ACHN (cell line): ENCODE measurements at regions not wholly inside any gene's neighbourhood (a gene's known extent, or its start where the extent isn't known, plus 50 kb on each side); places are given as distances from the start of the nearest gene placed in this dataset.

Experiments used
- DNase-seq: peaks from one replicate; pipeline ENCODE4 v3.0.0-alpha.2; 2015
- in situ Hi-C: cut with HindIII; loops from 2 replicates; pipeline ENCODE4 v1.10.0; 2017; ENCODE audit warnings: low sequenced_read_pairs, low pct_ligation_motif_present, low pct_unique_long_range_greater_than_20kb

DNA sequence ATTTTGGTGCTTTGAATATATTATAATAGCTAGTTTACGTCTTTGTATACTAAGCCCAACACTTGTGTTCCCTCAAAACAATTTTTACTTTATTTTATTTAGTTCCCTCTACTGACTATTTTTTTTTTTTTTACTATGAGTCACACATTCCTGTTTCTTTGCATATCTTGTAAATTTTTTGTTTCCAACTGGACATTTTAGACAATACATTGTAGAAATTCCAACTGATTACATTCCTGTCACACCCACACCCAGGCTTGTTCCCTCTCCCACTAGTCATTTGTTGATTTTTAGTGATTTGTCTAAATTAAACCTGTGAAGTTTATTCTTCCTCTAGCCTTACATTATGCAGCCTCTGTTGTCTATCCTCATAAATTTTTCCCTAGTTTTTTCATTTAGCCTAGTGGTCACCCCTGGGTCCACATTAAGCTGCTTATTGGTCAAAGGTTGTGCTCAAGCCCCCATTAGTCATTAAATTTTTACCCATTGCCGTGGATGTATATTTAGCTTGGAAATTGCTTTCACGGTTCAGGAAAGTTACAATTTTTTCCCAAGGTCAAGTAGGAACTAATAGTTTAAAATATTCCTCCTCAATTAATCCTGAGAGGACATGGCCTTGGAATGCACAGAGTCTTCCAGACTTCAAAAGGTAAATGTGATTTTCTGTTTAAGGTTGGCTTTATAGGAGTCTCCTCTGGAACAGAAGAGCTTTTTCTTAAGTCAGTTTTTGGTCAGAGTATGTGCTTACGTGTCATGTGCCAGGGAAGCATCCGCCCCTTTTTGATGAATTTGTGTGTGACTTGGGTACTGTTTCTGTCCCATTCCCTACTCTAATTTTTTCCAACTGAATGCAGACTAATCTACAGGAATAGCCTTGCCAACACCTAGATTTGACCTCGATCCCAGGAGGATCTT is 207.6 kb upstream of the TMEM72 start:
- no peak for DNase-seq
- in situ Hi-C loops: no loop called here

DNA sequence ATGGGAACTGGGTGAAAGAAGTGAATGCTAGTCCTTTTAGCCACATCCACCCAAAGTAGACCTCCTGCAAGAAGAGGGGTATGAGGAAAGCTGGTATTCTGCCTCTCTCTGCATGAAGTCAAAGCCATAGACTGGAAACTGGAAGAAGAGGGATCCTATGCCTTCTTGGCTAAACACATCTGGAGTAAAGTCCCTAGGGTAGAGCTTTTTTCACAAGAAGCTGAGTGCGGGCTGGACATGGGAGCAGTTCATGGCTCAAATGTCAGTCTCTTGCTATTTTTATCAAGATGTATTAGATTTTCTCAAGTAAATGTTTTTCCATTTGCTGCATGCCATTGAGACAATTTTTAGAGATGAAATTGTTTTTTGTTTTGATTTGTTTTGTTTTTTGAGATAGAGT is 206.5 kb upstream of the TMEM72 start:
- in situ Hi-C loops: no loop called here
- no peak for DNase-seq

DNA sequence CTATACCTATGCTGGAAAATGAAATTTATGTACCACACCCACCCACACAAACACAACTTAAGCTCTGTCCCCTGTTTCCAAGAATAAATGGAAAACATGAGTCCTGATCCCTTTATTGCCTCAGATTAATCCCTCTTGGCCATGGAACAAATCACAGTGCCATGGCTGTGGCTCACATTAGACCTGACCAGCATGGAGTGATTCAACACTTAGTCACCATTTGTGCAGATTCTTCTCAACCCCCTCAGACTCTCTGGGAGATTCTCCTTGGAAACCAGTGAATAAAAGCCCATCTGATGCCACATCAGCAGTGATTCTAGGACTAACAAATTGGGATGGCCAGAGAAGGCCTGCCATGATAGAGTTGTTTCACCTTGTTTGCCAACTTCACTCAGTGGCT is 204.4 kb upstream of the TMEM72 start:
- peak; percentile 52 for DNase-seq
- in situ Hi-C loops: no loop called here

DNA sequence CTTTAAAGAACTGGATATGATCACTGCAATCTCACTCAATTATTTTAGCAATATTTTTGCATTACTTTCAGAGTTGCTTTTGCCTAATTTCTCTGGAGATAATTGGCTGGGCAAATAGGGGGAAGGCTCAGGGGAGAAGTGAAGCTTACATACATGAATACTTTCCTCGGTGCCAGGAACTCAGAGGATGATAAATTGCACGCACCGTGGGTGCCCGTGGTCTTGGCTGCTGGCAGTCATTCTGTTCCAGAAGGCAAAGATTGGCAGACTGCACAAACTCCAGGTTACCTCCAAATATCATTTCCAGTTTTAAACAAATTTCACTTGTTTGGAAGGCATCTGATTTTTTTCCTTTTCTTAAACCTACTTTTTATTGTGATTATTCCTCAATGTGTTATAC is 197.8 kb upstream of the TMEM72 start:
- in situ Hi-C loops: no loop called here
- DNase-seq: no peak

DNA sequence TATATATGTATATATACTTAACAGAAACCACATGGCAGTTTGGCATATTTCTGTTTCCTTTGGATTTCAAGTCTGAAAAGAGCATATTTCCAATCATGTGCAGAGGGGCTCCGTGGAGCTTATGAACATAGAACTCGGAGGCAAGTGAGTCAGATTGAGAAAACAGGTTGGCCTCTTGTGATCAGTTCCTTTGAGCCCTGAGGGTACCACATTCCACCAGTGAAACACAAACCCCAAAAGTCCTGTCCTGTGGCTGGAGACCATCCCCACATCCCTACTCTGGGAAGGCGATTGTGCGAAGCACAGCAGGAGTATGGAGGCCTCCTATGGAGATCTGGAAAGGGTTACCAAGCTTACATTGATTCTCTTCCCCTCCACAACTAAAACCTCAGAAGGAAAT is 196.7 kb upstream of the TMEM72 start:
- no peak for DNase-seq
- in situ Hi-C loops: no loop called here

DNA sequence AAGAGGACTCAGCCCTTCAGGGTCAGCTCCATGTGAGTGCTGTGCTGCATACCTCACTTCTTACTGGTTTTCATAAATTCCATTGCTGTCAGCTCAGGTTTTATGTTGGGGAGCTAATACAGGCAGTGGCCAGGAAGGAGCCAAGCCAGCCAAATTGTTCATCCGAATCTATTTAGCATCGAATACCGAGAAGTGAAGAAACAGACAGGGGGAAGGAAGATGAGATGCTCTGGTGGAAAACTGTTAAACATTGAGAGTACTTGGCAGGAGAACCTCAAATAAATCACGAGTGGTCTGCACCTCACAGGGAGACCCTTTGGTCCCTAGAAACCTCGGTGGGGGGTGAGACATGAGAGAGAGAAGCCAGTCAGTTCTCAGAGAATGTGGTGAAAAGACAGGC is 196.0 kb upstream of the TMEM72 start:
- in situ Hi-C loops: no loop called here
- DNase-seq: no peak

DNA sequence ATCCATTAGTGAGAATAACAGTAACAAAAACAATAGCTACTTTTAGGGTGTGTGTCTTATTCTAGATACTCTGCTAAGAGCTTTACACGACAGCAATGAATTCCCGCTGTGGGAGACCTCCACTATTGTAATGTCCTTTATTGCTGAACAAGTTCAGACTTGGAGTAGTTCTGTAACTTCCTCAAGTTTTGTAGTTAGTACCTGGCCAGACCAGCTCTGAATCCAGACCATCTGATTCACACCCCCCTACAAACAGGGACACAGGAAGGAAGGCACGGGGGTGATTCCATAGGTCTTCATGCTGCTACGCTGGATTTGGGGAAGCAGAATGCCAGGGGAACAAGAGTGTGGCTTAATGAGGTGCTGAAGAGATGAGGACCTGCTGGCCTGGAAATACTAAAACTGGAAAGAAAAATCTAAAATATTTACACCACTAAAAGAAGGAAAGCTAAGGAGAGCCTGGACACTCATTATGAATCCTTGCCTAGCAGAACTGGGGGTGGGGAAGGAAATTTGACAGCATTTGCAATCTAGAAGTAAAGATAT is 194.6 kb upstream of the TMEM72 start:
- in situ Hi-C loops: no loop called here
- no peak for DNase-seq

DNA sequence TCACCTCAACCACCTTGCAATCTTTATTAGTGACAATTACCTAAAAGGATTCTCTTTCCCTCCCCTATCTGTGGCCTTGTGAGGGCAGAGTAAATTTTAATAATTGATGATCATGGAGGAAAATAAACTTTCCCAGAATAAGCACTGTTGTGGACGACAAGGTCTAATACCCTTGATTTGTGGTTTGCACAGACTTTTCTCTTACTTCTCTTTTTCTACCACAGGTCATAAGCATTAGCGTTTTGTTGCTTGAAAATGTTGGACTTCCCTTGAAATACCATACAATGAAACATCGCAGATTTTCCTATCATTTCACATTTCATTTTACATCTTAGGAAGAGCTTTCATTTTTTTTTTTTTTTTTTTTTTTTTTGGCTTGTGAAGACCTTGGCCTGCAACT is 188.1 kb upstream of the TMEM72 start:
- in situ Hi-C loops: no loop called here
- no peak for DNase-seq

DNA sequence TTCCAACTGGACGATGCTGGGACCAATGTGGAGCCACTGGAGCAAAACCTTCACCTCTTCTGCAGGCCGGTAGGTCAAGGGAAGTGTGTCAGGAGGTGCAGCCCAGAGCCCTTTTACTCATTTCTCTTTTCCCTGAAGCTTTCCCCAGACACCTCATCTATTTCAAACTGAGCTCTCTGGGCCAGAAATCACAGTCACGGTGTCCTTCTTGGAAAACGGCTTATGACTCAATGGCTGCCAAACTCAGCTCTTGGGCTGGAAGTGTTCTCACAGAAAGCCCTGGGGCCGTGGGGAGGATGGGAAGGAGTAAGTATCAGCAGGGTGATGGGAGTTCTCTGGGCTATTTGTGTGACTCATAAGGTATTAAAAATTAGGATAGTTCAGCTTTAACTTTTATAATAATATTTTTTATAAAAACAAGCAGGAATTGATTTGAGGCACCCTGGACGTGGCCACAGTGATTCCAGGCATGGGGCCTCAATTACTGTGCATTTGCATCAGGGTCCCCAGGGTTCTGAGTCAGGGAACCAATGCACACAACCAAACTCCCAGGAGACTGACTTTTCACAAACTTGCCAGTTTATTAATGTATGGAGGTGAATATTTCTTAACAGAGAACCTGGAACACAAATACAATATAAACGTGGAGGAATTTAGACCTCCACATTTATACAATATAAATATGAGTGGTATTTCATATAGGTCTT is 187.4 kb upstream of the TMEM72 start:
- DNase-seq: no peak
- in situ Hi-C loops: no loop called here

DNA sequence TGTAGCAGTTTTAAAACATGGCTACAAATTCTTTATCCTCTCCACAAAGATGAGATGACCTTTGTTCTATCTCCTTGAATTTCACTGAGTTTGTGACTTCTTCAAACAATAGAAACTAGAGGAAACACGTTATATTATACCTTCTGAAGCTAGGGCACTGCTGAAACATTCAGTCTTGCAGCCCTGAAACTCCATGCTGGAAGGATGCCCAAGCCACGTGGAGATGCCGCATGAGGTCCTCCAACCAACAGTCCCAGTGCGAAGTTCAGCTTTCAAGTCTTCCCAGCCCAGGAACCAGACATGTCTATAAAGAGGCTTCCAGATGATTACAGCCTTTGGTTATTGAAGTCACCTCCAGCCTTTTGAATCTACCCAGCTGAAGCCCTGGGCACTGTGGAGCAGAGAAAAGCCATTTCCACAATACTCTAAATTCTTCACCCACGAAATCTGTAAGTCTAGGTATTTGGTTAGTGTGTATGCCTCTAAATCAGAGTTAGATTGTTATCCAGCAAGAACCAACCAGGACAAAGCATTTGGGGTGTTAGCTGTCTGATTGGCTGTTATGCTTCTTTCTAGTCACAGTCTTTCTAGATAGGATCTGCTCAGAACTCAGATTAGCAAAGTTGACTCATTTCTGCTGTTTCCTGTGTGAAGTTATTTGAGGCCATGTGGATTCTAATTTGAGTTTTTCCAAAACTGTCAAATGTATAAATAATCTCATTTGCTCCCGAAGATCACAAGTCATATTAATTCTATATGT is 186.5 kb upstream of the TMEM72 start:
- in situ Hi-C loops: no loop called here
- no peak for DNase-seq

DNA sequence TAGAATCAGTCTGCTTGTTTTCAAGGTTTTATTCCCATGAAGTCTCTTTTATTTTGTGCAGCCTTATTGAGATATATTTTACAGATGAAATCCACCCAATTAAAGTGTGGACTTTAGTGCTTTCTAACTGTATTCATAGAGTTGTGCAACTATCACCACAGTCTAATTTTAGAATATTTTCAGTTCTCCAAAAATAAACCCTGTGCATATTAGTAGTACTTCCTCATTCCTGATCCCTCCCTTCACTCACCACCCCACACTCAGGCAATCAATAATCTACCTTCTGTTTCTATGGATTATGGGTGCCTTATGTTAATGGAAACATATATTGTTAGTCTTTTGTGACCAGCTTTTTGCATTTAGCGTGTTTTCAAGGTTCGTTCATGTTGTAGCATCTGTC is 185.7 kb upstream of the TMEM72 start:
- in situ Hi-C loops: no loop called here
- no peak for DNase-seq

DNA sequence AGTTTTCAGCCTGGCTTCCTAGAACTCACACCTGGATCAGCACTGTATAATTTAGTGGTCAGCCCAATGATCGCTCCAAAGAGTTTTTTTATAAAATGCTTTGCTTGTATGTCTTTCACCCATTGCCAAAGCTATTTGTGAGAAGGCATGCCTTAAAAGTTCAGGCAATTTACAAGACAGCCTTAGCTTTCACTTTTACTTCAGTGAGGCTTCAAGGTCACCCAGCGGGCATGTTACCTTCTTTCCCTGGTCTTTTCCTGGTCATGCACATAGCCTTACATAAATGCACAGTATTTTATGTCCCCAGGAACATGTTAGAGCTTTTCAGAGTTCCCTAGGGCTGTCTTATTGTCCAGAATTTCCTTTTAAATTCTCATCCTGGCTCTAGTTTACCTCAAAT is 179.9 kb upstream of the TMEM72 start:
- in situ Hi-C loops: no loop called here

DNA sequence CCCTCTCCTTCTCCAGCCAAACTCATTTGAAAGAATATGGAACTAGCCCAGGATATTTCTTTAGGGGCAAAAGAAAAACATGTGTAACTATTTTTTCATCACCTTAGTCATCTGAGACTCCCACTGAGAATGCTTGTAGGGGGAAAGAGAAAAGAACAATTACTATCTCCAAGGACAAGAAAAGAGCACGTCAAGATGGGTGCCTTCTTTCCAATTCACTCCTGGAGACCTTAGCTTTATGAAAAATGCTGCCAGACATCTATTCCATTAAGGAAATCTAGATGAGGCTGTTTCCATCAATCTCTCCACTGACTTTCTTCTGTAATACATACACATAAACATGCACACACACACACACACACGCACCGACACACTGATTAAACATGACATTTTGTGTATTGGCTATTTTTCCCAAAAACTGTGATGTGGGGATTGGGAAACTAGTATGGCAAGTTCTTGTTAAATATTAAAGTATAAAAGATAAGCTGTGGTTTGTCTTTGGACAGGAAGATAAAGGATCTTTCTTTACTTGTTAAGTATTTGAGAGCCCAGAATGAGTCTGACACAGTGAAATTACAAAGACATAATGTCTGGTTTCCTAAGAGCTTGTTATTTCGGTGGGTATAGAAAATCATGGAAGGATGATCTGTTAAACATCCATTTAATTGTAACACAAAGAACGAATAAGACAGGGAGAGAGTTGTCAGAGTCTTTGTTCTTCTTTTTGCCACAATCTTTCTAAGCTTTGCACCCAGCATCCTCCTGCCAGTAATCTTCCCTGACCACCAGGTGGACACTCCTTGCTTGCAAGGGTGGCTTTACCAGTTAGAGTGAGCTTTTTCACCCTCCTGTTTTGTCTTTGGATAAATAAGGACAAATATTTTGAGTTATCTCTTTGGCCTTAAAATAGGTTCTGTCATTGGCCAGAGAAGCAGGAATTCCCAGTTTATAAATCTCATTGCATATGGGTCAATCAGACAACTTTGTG is 177.3 kb upstream of the TMEM72 start:
- in situ Hi-C loops: no loop called here
- DNase-seq: peak; percentile 21

More for the DNA sequence above, 179.9 kb upstream of the TMEM72 start:
- DNase-seq: no peak

DNA sequence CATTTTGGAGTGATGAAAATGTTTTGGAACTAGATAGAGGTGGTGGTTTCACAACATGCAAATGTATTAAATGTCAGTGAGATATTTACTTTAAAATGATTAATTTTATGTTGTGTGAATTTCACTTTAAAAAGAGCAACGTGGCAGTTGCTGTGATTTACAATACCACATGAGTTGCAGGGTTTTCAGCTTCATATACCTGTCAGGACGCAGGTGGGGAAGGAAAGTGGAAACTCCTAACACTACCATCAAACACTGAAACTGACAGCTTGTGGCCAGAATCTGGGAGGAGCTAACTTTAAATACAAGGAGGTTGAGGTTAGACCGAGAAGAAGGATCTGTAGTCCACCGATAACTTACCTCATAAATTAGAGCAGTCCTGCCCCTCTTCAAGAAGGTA is 168.9 kb upstream of the TMEM72 start:
- in situ Hi-C loops: no loop called here
- DNase-seq: no peak

DNA sequence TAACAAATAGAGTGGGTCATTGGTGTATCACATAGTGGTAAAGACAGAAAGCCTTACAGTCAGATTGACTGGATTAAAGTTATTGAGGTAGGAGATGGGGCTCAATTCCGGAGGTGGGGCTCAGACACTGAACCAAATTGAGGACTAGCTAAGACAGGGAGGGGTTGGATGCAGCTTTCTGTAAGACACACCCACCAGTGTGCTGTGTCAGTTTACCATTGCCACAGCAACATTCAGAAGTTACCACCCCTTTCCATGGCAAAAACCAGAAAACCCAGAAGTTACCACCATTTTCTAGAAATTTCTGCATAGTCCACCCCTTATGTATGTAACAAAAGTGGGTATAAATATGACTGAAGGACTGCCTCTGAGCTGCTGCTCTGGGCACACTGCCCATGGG is 167.6 kb upstream of the TMEM72 start:
- DNase-seq: no peak
- in situ Hi-C loops: no loop called here

DNA sequence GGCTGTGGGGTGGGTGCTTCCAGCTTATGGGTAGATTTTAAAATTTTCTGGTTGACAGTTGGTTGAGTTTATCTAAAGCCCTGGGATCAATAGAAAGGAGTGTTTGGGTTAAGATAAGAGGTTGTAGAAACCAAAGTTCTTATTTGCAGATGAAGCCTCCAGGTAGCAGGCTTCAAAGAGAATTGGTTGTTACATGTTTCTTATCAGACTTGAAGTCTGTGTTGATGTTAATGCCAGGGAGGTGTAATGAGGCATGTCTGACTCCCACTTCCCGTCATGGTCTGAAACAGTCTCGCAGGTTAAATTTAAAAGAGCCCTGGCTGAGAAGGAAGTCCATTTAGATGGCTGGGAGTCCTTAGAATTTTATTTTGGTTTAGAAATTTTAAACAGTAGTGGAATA is 165.2 kb upstream of the TMEM72 start:
- in situ Hi-C loops: no loop called here
- DNase-seq: no peak

DNA sequence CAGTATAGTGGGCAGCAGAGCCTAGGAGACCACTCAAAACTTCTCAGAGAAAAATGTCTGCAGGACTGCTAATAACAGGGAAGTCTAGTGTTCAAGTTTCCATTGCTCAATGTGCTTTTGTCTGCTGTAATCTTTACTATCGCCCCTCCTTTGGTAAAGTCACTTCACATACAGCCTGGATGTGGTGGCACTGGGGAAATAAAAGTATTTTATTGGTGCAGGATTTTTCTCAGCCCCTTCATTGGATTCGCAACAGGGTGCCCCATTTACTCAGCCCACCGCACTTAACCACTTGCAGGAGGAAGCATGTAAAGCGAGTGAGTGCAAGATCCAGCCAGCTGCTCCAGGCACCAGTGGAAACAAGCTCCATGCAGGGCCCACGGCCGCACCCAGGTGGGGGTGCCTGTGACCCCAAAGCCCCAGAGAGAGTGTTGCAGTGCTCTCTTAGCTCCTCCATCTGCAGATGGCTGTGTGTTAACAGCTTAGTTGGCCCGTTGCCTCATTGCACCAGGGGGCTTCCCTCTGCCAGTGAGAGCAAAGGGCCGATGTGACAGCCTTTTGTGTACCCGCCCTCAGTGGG is 163.5 kb upstream of the TMEM72 start:
- in situ Hi-C loops: no loop called here
- DNase-seq: no peak

DNA sequence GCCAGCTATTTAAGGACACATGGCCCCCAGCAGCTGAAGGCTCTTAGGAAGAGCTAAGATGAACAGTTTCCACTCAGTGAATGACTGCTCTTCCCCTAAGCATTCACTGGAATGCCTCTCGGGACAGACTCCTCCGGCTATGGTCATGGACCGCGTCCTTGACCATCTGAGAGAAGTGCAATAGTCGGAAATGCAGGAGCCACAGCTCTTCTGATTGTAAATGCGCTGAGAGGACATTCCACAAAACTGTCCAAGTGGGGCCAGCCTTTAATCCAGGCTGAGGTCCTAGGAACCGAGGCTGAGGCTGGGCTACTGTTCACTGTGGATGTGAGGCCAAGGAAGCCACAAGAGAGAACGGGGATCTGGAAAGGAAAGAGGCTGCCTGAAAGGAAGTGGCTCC is 162.0 kb upstream of the TMEM72 start:
- in situ Hi-C loops: no loop called here
- no peak for DNase-seq
